Natural killer cell (primary cell): ENCODE measurements at regions not wholly inside any gene's neighbourhood (a gene's known extent, or its start where the extent isn't known, plus 50 kb on each side); places are given as distances from the start of the nearest gene placed in this dataset.

Experiments used
- ATAC-seq, 3 donors: fragments of 150-1000 bp in 2 of 3; fragments of 200-7000 bp in 1 of 3; cut with Tn5 transposase; 1 replicate in 1 of 3; 2 replicates in 2 of 3; pipeline ENCODE4 v1.10.0; 2021; ENCODE audit warnings: mild to moderate bottlenecking in 2 of 3, moderate library complexity in 2 of 3
- DNase-seq, 2 donors: peaks; one replicate each; pipeline versions ENCODE4 v3.0.0 to v3.0.0-alpha.2; 2013 to 2021; ENCODE audit warnings: mixed read lengths in 1 of 2
- H3K27ac ChIP-seq: one replicate; pipeline ENCODE4 v1.5.1; 2013; ENCODE audit warnings: mild to moderate bottlenecking, low read length
- H3K27me3 ChIP-seq: one replicate; pipeline ENCODE4 v1.6.1; 2013; ENCODE audit warnings: low read length; ENCODE audit not compliant: control insufficient read depth, insufficient read depth
- H3K36me3 ChIP-seq: one replicate; pipeline ENCODE4 v1.6.1; 2013; ENCODE audit warnings: low read length; ENCODE audit not compliant: control insufficient read depth, insufficient read depth
- H3K4me1 ChIP-seq: one replicate; pipeline ENCODE4 v1.6.1; 2013; ENCODE audit warnings: low read length; ENCODE audit not compliant: control insufficient read depth, insufficient read depth
- H3K4me3 ChIP-seq: one replicate; pipeline ENCODE4 v1.5.1; 2013; ENCODE audit warnings: low read length
- H3K9me3 ChIP-seq: one replicate; pipeline ENCODE4 v1.6.1; 2013; ENCODE audit warnings: low read length; ENCODE audit not compliant: control insufficient read depth, insufficient read depth
- H3K27ac Mint-ChIP-seq, 2 donors: one replicate each; pipeline ENCODE4 v1.8.0; 2022; ENCODE audit warnings: mild to moderate bottlenecking in 2 of 2, mixed read lengths in 2 of 2, moderate library complexity in 1 of 2
- H3K27me3 Mint-ChIP-seq, 2 donors: one replicate each; pipeline ENCODE4 v1.8.0; 2022; ENCODE audit warnings: low read depth in 2 of 2, mixed read lengths in 2 of 2
- H3K36me3 Mint-ChIP-seq: one replicate; pipeline ENCODE4 v1.8.0; 2022; ENCODE audit warnings: mixed read lengths
- H3K4me1 Mint-ChIP-seq, 2 donors: one replicate each; pipeline ENCODE4 v1.8.0; 2022; ENCODE audit warnings: mixed read lengths in 2 of 2
- H3K4me3 Mint-ChIP-seq: one replicate; pipeline ENCODE4 v1.8.0; 2022; ENCODE audit warnings: mild to moderate bottlenecking, moderate library complexity, mixed read lengths
- H3K9me3 Mint-ChIP-seq, 2 donors: one replicate each; pipeline ENCODE4 v1.8.0; 2022; ENCODE audit warnings: mixed read lengths in 2 of 2
- CTCF ChIP-seq: fragments of 200-600 bp; IDR thresholded peaks from one replicate; pipeline ENCODE4 v1.8.0; 2022; ENCODE audit warnings: antibody characterized with exemption
- WGBS: methylation state at CpG from one replicate; pipeline ENCODE4 v1.1.7; 2013; ENCODE audit warnings: missing lambda C conversion rate; ENCODE audit not compliant: insufficient coverage; 5-methylcytosine and 5-hydroxymethylcytosine counted together
- intact Hi-C: fragments of 100-400 bp; cut with micrococcal nuclease; formaldehyde crosslinking; loops from one replicate; pipeline ENCODE4 v1.14.2; 2022

GRCh38 chr13:62040078-62040477 is 624.4 kb upstream of the PCDH20 start:
- Histone ChIP-seq H3K27me3 (no peaks in the 10 kb centered on the region), H3K9me3 (peaks cover 2% of the 10 kb centered on the region), H3K36me3 (no peaks in the 10 kb centered on the region), H3K4me1 (no peaks in the 10 kb centered on the region), H3K4me3 (no peak overlapping the region), H3K27ac (no peak overlapping the region)
- ATAC-seq (no peak), DNase-seq (no peak)
- no peak overlapping the region for H3K27ac Mint-ChIP-seq
- TF ChIP-seq CTCF = no peak
- no peaks in the 10 kb centered on the region for H3K36me3 Mint-ChIP-seq
- H3K9me3 Mint-ChIP-seq = peaks cover 11% of the 10 kb centered on the region in 2 donors
- intact Hi-C loops = no loop called here
- H3K27me3 Mint-ChIP-seq = no peaks in the 10 kb centered on the region
- no peaks in the 10 kb centered on the region for H3K4me1 Mint-ChIP-seq
- WGBS = 86% methylated on average over 1 of the region's 3 CpGs
- no peak overlapping the region for H3K4me3 Mint-ChIP-seq

- Histone ChIP-seq H3K27me3 (no peaks in the 10 kb centered on the region), H3K27ac (no peak overlapping the region), H3K36me3 (no peaks in the 10 kb centered on the region), H3K4me3 (no peak overlapping the region), H3K4me1 (no peaks in the 10 kb centered on the region), H3K9me3 (no peaks in the 10 kb centered on the region)
- Mint-ChIP-seq H3K27me3 (no peaks in the 10 kb centered on the region), H3K27ac (no peak overlapping the region), H3K4me1 (no peaks in the 10 kb centered on the region), H3K4me3 (no peak overlapping the region), H3K36me3 (peaks cover 5% of the 10 kb centered on the region), H3K9me3 (peaks cover 11 to 13% of the 10 kb centered on the region in 2 donors)
- no peak for TF ChIP-seq CTCF
- intact Hi-C loops = no loop called here
- whole genome bisulfite sequencing = 100% methylated on average over 1 of the region's 1 CpG
- DNase-seq (no peak), ATAC-seq (no peak)
These were observed 622.6 kb upstream of the PCDH20 start for GRCh38 chr13:62038214-62038613.

GRCh38 chr13:62035981-62036380 is 620.3 kb upstream of the PCDH20 start:
- H3K9me3 ChIP-seq = no peaks in the 10 kb centered on the region
- no peak overlapping the region for H3K4me3 Mint-ChIP-seq
- WGBS = no CpG with 5 or more reads among the region's 2 CpGs
- H3K9me3 Mint-ChIP-seq = peaks cover 14 to 15% of the 10 kb centered on the region in 2 donors
- DNase-seq (no peak), ATAC-seq (no peak)
- H3K36me3 Mint-ChIP-seq = peaks cover 5% of the 10 kb centered on the region
- H3K36me3 ChIP-seq = no peaks in the 10 kb centered on the region
- no peak overlapping the region for H3K27ac ChIP-seq
- H3K4me1 ChIP-seq = no peaks in the 10 kb centered on the region
- no peaks in the 10 kb centered on the region for H3K27me3 Mint-ChIP-seq
- no peak for TF ChIP-seq CTCF
- H3K4me1 Mint-ChIP-seq = no peaks in the 10 kb centered on the region
- H3K27me3 ChIP-seq = no peaks in the 10 kb centered on the region
- intact Hi-C loops = no loop called here
- H3K4me3 ChIP-seq = no peak overlapping the region
- H3K27ac Mint-ChIP-seq = no peak overlapping the region

- no peak overlapping the region for H3K4me3 Mint-ChIP-seq
- no peaks in the 10 kb centered on the region for H3K27me3 ChIP-seq
- H3K4me3 ChIP-seq = no peak overlapping the region
- H3K9me3 Mint-ChIP-seq = peaks cover 14 to 15% of the 10 kb centered on the region in 2 donors
- peaks cover 5% of the 10 kb centered on the region for H3K36me3 Mint-ChIP-seq
- H3K27ac Mint-ChIP-seq = no peak overlapping the region
- no peaks in the 10 kb centered on the region for H3K4me1 Mint-ChIP-seq
- H3K36me3 ChIP-seq = no peaks in the 10 kb centered on the region
- no peak for TF ChIP-seq CTCF
- H3K9me3 ChIP-seq = no peaks in the 10 kb centered on the region
- no peaks in the 10 kb centered on the region for H3K4me1 ChIP-seq
- DNase-seq (no peak), ATAC-seq (no peak)
- no peak overlapping the region for H3K27ac ChIP-seq
- intact Hi-C loops = no loop called here
- H3K27me3 Mint-ChIP-seq = no peaks in the 10 kb centered on the region
- WGBS = 92% methylated on average over 4 of the region's 4 CpGs
These were observed 618.3 kb upstream of the PCDH20 start for GRCh38 chr13:62033934-62034333.
